ENCODE measurements at regions not wholly inside any gene's neighbourhood (a gene's known extent, or its start where the extent isn't known, plus 50 kb on each side); places are given as distances from the start of the nearest gene placed in this dataset.

- Mint-ChIP-seq H3K36me3 (ENCODE audit: insufficient read depth in 1 of 3, low read depth in 3 of 3) (no peaks in the 10 kb centered on the region), H3K4me1 (peaks cover 9% of the 10 kb centered on the region in 2 experiments; a peak in 3 of 4 replicates), H3K4me3 (no peak overlapping the region), H3K27me3 (ENCODE audit: low read depth) (no peaks in the 10 kb centered on the region), H3K9me3 (no peaks in the 10 kb centered on the region), H3K27ac (0 out of 7 replicates have a peak overlapping the region, but pooled peaks of 1 of the 3 experiments have one; percentile 5)
- no peak overlapping the region for H4K8ac ChIP-seq (replicated peaks; ENCODE audit: insufficient read length, low read depth, low read length)
- H4K5ac ChIP-seq (ENCODE audit: insufficient read length, low read depth, low read length), result no peak overlapping the region
- no peaks in the 10 kb centered on the region for H3K79me1 ChIP-seq (ENCODE audit: insufficient read depth, low read depth, low read length, poor library complexity, severe bottlenecking)
- H3K27ac ChIP-seq (ENCODE audit: insufficient read length, low read depth, low read length), result no peak overlapping the region
- H2BK5ac ChIP-seq (ENCODE audit: insufficient read length, low read length), result no peak overlapping the region
- H4K20me1 ChIP-seq (ENCODE audit: control insufficient read depth, insufficient read depth, insufficient read length), result no peaks in the 10 kb centered on the region
- H3K4me2 ChIP-seq (ENCODE audit: insufficient read depth, insufficient read length, low read length), result no peak overlapping the region
- no peak overlapping the region for H2BK12ac ChIP-seq (ENCODE audit: insufficient read length, low read depth, low read length)
- H3K27me3 ChIP-seq (ENCODE audit: insufficient read depth, low read length), result no peaks in the 10 kb centered on the region
- no peaks in the 10 kb centered on the region for H3K9me3 ChIP-seq (ENCODE audit: control insufficient read depth, low read depth, low read length)
- H3K4ac ChIP-seq (ENCODE audit: low read depth, low read length), result no peak overlapping the region
- H2BK15ac ChIP-seq (ENCODE audit: low read depth, low read length), result no peak overlapping the region
- TF ChIP-seq, protein P1, sequence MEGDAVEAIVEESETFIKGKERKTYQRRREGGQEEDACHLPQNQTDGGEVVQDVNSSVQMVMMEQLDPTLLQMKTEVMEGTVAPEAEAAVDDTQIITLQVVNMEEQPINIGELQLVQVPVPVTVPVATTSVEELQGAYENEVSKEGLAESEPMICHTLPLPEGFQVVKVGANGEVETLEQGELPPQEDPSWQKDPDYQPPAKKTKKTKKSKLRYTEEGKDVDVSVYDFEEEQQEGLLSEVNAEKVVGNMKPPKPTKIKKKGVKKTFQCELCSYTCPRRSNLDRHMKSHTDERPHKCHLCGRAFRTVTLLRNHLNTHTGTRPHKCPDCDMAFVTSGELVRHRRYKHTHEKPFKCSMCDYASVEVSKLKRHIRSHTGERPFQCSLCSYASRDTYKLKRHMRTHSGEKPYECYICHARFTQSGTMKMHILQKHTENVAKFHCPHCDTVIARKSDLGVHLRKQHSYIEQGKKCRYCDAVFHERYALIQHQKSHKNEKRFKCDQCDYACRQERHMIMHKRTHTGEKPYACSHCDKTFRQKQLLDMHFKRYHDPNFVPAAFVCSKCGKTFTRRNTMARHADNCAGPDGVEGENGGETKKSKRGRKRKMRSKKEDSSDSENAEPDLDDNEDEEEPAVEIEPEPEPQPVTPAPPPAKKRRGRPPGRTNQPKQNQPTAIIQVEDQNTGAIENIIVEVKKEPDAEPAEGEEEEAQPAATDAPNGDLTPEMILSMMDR (conservative IDR thresholded peaks at IDR 0.05), result no peak
- DNase-seq, result no peak
- no peak overlapping the region for H3K18ac ChIP-seq (ENCODE audit: insufficient read length, low read depth, low read length)
- no peak overlapping the region for H3T11ph ChIP-seq (ENCODE audit: low read length)
- no peak overlapping the region for H2AK5ac ChIP-seq (ENCODE audit: insufficient read length, low read length)
- no peak overlapping the region for H2BK20ac ChIP-seq (ENCODE audit: low read depth, low read length, poor library complexity, severe bottlenecking)
- no peak overlapping the region for H3K23ac ChIP-seq (ENCODE audit: insufficient read length, low read depth, low read length)
- no peak overlapping the region for H3K56ac ChIP-seq (ENCODE audit: insufficient read length, low read depth, low read length)
- no peaks in the 10 kb centered on the region; the same call in 1 of the 2 replicates for H3K4me1 ChIP-seq (ENCODE audit: insufficient read depth, low read length)
- H3K23me2 ChIP-seq (ENCODE audit: insufficient read length, low read depth, low read length, poor library complexity, severe bottlenecking), result no peaks in the 10 kb centered on the region
- H2BK120ac ChIP-seq (ENCODE audit: low read depth, low read length, poor library complexity, severe bottlenecking), result no peak overlapping the region
- no peak overlapping the region for H2AFZ ChIP-seq (ENCODE audit: low read length)
- no peaks in the 10 kb centered on the region for H3K79me2 ChIP-seq (ENCODE audit: insufficient read depth, low read length)
- H3K9ac ChIP-seq (ENCODE audit: extremely low read depth, insufficient read length, low read length), result no peak overlapping the region
- no peak overlapping the region for H3K14ac ChIP-seq (ENCODE audit: insufficient read depth, low read length)
- no peak overlapping the region for H4K91ac ChIP-seq (ENCODE audit: insufficient read length, low read depth, low read length)
- WGBS (ENCODE audit: extremely low coverage, insufficient read length, low lambda C conversion rate), result no CpG with 5 or more reads among the region's 1 CpG
Observed at GRCh38 chr4:59037812-59038211, 1927.6 kb upstream of the IGFBP7 start.

Data from H9 (cell line).